GM12873 (cell line): ENCODE measurements at regions not wholly inside any gene's neighbourhood (a gene's known extent, or its start where the extent isn't known, plus 50 kb on each side); places are given as distances from the start of the nearest gene placed in this dataset.

Experiments
- CTCF ChIP-seq: IDR thresholded peaks from 2 replicates; pipeline ENCODE4 v1.5.1; 2012; ENCODE audit warnings: low read depth, mild to moderate bottlenecking, moderate library complexity, low read length, control low read depth; ENCODE audit not compliant: insufficient read depth; ENCODE audit errors: missing control alignments

GRCh38 chr3:118641608-118642007, 393.0 kb downstream of the IGSF11 start:
- no peak for TF ChIP-seq CTCF

- no peak for TF ChIP-seq CTCF
Observed at GRCh38 chr3:118671192-118671591, 363.5 kb downstream of the IGSF11 start.

- TF ChIP-seq CTCF: no peak
Observed at GRCh38 chr3:118675305-118675704, 359.3 kb downstream of the IGSF11 start.

- TF ChIP-seq CTCF: no peak
Observed at GRCh38 chr3:118682921-118683320, 351.7 kb downstream of the IGSF11 start.

GRCh38 chr3:118683636-118684035, 351.0 kb downstream of the IGSF11 start:
- TF ChIP-seq CTCF: no peak

- TF ChIP-seq CTCF: no peak
Observed at GRCh38 chr3:118688396-118688884, 346.2 kb downstream of the IGSF11 start.

GRCh38 chr3:118692416-118692815, 342.2 kb downstream of the IGSF11 start:
- no peak for TF ChIP-seq CTCF
